ENCODE measurements at regions not wholly inside any gene's neighbourhood (a gene's known extent, or its start where the extent isn't known, plus 50 kb on each side); places are given as distances from the start of the nearest gene placed in this dataset.
A peak's percentile ranks its signal among the peaks of the same experiment; 100 is the strongest.

DNA sequence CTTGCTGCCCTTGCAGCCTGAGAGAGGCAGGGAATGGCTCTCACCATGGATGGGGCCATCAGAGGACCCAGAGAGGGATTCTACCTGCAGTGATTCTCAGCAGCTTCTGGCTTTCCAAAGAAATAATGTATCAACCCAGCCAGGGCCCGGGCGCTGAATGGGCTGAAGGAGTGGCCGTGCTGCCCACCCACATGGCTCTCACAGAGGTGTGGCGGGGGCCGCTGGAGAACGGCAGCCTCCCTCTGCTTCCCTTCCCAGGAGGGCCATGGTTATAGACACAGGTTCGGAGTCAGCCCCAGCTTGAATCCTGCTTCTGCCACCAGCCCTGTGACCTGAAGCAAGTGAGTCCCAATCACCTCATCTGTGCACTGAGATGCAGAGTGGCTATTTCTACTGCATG lies 82.7 kb downstream of the THAP12 start:
- H3K36me3 Mint-ChIP-seq (ENCODE audit: low read depth): no peaks in the 10 kb centered on the region
- peaks cover 3% of the 10 kb centered on the region for H3K27me3 Mint-ChIP-seq
- no peaks in the 10 kb centered on the region for H3K9me3 Mint-ChIP-seq
- ChIA-PET POLR2A (interaction anchor here (0.6 kb wide), 1 partner anchor 227 kb away, joined by 3 read pairs; no protein-coding TSS in a partner anchor), CTCF (interaction anchor here (1.0 kb wide), 1 partner anchor 91 kb away, joined by 3 read pairs; no protein-coding TSS in a partner anchor)
- H3K4me3 Mint-ChIP-seq: no peak overlapping the region
- peaks cover 3% of the 10 kb centered on the region for H3K4me1 Mint-ChIP-seq
- H3K27ac Mint-ChIP-seq: no peak overlapping the region
- no peak for DNase-seq

GRCh38 chr11:76296731-76297542 lies 84.0 kb downstream of the THAP12 start:
- CTCF ChIA-PET: interaction anchor here (0.9 kb wide), 1 partner anchor 11 kb away, joined by 3 read pairs; no protein-coding TSS in a partner anchor
- no peak for DNase-seq
- Mint-ChIP-seq H3K4me1 (peaks cover 10% of the 10 kb centered on the region), H3K27me3 (no peaks in the 10 kb centered on the region), H3K27ac (no peak overlapping the region), H3K36me3 (ENCODE audit: low read depth) (no peaks in the 10 kb centered on the region), H3K4me3 (no peak overlapping the region), H3K9me3 (no peaks in the 10 kb centered on the region)
- POLR2A ChIA-PET: no interaction called here

DNA sequence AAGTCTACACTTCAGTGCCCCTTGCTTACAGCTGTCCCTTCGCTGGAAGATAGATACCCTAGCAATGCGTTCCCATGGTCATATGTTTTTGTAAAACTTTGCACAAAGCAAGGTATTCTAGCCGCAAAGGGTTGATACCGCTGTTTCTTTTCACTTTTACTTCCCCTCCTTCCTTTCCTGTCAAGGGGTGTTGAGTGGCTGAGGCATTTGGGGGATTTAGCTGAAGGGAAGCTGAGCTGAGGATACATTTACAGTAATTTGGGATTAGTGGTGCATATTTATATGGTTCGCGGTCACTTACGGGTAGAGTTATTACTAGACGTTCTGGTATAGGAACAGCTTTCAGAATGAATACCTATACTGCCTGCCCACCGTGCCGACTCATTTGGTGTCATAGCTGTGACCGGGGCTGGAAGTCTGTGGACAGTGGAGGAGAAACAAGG lies 86.9 kb upstream of the WNT11 start:
- POLR2A ChIA-PET: no interaction called here
- CTCF ChIA-PET: interaction anchor here (0.7 to 1.8 kb wide), 3 partner anchors 23 to 84 kb away, joined by 3 to 7 read pairs (median 3); no protein-coding TSS in a partner anchor
- Mint-ChIP-seq H3K36me3 (ENCODE audit: low read depth) (no peaks in the 10 kb centered on the region), H3K4me3 (no peak overlapping the region), H3K4me1 (peaks cover 18% of the 10 kb centered on the region), H3K27ac (no peak overlapping the region), H3K9me3 (no peaks in the 10 kb centered on the region), H3K27me3 (no peaks in the 10 kb centered on the region)
- DNase-seq: peak; percentile 9

DNA sequence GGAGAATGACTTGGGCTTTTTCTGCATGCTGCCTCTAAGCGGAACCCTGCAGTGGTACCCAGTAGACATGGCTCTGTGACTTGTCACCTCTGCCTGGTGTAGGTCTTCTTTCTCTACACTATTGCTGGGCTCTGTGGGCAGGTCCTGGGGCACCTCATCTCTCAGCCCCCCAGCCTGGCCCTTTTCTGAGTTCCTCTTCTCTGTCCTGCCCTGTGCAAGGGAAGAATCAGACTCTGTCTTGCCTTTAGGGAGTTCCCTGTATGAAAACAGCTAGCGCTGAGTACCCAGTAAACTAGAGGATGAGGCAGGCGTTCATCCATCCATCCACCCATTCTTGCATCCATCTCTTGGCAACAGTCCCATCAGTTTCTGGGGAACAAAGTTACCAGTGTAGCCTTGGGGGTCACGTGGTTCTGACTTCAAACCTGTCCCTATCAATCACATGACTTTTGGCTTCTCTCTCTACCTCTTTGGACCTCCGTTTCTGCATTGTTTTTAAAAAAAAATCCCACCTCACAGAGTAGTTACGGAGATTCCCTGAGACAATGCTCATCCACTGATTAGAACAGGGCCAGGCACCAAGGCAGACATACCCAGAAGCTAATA lies 86.4 kb upstream of the WNT11 start:
- ChIA-PET POLR2A (no interaction called here), CTCF (interaction anchor here (1.8 kb wide), 1 partner anchor 22 kb away, joined by 3 read pairs; no protein-coding TSS in a partner anchor)

GRCh38 chr11:76291576-76292526 lies 85.5 kb upstream of the WNT11 start:
- DNase-seq: no peak
- Mint-ChIP-seq H3K27me3 (no peaks in the 10 kb centered on the region), H3K27ac (no peak overlapping the region), H3K36me3 (ENCODE audit: low read depth) (no peaks in the 10 kb centered on the region), H3K4me1 (peaks cover 31% of the 10 kb centered on the region), H3K4me3 (no peak overlapping the region), H3K9me3 (no peaks in the 10 kb centered on the region)
- ChIA-PET CTCF (interaction anchor here (0.6 to 1.8 kb wide), 2 partner anchors 21 to 140 kb away, joined by 3 read pairs; no protein-coding TSS in a partner anchor), POLR2A (no interaction called here)

More for the DNA sequence above, 86.4 kb upstream of the WNT11 start:
- no peak overlapping the region for H3K27ac Mint-ChIP-seq
- H3K27me3 Mint-ChIP-seq: no peaks in the 10 kb centered on the region
- H3K36me3 Mint-ChIP-seq (ENCODE audit: low read depth): no peaks in the 10 kb centered on the region
- peaks cover 23% of the 10 kb centered on the region for H3K4me1 Mint-ChIP-seq
- no peaks in the 10 kb centered on the region for H3K9me3 Mint-ChIP-seq
- DNase-seq: no peak
- H3K4me3 Mint-ChIP-seq: no peak overlapping the region

- ChIA-PET POLR2A (no interaction called here), CTCF (interaction anchor here (0.7 to 2.2 kb wide), 3 partner anchors 19 to 81 kb away, joined by 3 to 11 read pairs (median 4); no protein-coding TSS in a partner anchor)
- Mint-ChIP-seq H3K4me1 (peaks cover 30% of the 10 kb centered on the region), H3K27me3 (no peaks in the 10 kb centered on the region), H3K4me3 (peak overlapping the region; percentile 26), H3K36me3 (ENCODE audit: low read depth) (no peaks in the 10 kb centered on the region), H3K27ac (peak overlapping the region; percentile 88), H3K9me3 (no peaks in the 10 kb centered on the region)
- DNase-seq: peak; percentile 41
Measured at GRCh38 chr11:76288166-76288980, 82.1 kb upstream of the WNT11 start.

- Mint-ChIP-seq H3K4me1 (peaks cover 22% of the 10 kb centered on the region), H3K4me3 (no peak overlapping the region), H3K9me3 (no peaks in the 10 kb centered on the region), H3K27ac (peak overlapping the region; percentile 88), H3K27me3 (no peaks in the 10 kb centered on the region), H3K36me3 (ENCODE audit: low read depth) (no peaks in the 10 kb centered on the region)
- CTCF ChIA-PET: interaction anchor here (2.2 kb wide), 1 partner anchor 79 kb away, joined by 11 read pairs; no protein-coding TSS in a partner anchor
- DNase-seq: no peak
- POLR2A ChIA-PET: no interaction called here
Measured at GRCh38 chr11:76287227-76287626, 80.9 kb upstream of the WNT11 start.

GRCh38 chr11:76285397-76286104 lies 79.2 kb upstream of the WNT11 start:
- Mint-ChIP-seq H3K27ac (no peak overlapping the region), H3K4me3 (no peak overlapping the region), H3K9me3 (no peaks in the 10 kb centered on the region), H3K27me3 (no peaks in the 10 kb centered on the region), H3K36me3 (ENCODE audit: low read depth) (no peaks in the 10 kb centered on the region), H3K4me1 (peaks cover 22% of the 10 kb centered on the region)
- DNase-seq: no peak
- CTCF ChIA-PET: interaction anchor here (0.6 to 2.5 kb wide), 4 partner anchors 11 to 78 kb away, joined by 3 to 9 read pairs (median 3); no protein-coding TSS in a partner anchor
- POLR2A ChIA-PET: no interaction called here

GRCh38 chr11:76284161-76284560 lies 77.9 kb upstream of the WNT11 start:
- H3K4me1 Mint-ChIP-seq: peaks cover 22% of the 10 kb centered on the region
- ChIA-PET POLR2A (no interaction called here), CTCF (interaction anchor here (2.5 kb wide), 1 partner anchor 77 kb away, joined by 9 read pairs; no protein-coding TSS in a partner anchor)
- H3K4me3 Mint-ChIP-seq: no peak overlapping the region
- H3K9me3 Mint-ChIP-seq: no peaks in the 10 kb centered on the region
- no peaks in the 10 kb centered on the region for H3K36me3 Mint-ChIP-seq (ENCODE audit: low read depth)
- H3K27ac Mint-ChIP-seq: no peak overlapping the region
- H3K27me3 Mint-ChIP-seq: no peaks in the 10 kb centered on the region
- no peak for DNase-seq

GRCh38 chr11:76282811-76283595 lies 76.7 kb upstream of the WNT11 start:
- ChIA-PET POLR2A (no interaction called here), CTCF (interaction anchor here (0.8 kb wide), 1 partner anchor 35 kb away, joined by 3 read pairs; no protein-coding TSS in a partner anchor)
- H3K4me1 Mint-ChIP-seq: peaks cover 12% of the 10 kb centered on the region
- H3K27me3 Mint-ChIP-seq: no peaks in the 10 kb centered on the region
- H3K36me3 Mint-ChIP-seq (ENCODE audit: low read depth): no peaks in the 10 kb centered on the region
- no peak for DNase-seq
- H3K4me3 Mint-ChIP-seq: no peak overlapping the region
- no peak overlapping the region for H3K27ac Mint-ChIP-seq
- no peaks in the 10 kb centered on the region for H3K9me3 Mint-ChIP-seq

GRCh38 chr11:76282172-76282571 lies 75.9 kb upstream of the WNT11 start:
- ChIA-PET CTCF (no interaction called here), POLR2A (no interaction called here)
- Mint-ChIP-seq H3K27me3 (no peaks in the 10 kb centered on the region), H3K36me3 (ENCODE audit: low read depth) (no peaks in the 10 kb centered on the region), H3K4me1 (peaks cover 4% of the 10 kb centered on the region), H3K9me3 (no peaks in the 10 kb centered on the region), H3K27ac (peak overlapping the region; percentile 3), H3K4me3 (no peak overlapping the region)
- DNase-seq: no peak

Data from activated CD4-positive, alpha-beta T cell treated with anti-CD3 and anti-CD28 coated beads, Interleukin-2, amount 10 ng/mL, durations not matched to agents 7 days and 5 days (primary cell).